Mesenchymal stem cell (in vitro differentiated cells and primary cell): ENCODE measurements at regions not wholly inside any gene's neighbourhood (a gene's known extent, or its start where the extent isn't known, plus 50 kb on each side); places are given as distances from the start of the nearest gene placed in this dataset.
A peak's percentile ranks its signal among the peaks of the same experiment; 100 is the strongest.
"Not testable (repeated sequence)": the region's sequence is repeated elsewhere in the genome, so short reads cannot be mapped to it uniquely, and the experiment has no call there.

Experiments
- DNase-seq: peaks from one replicate; pipeline ENCODE4 v3.0.0-alpha.2; 2013
- H2AFZ ChIP-seq: one replicate; pipeline ENCODE4 v1.6.1; 2013; ENCODE audit warnings: low read depth, mild to moderate bottlenecking, control low read depth, inconsistent platforms, low read length, moderate library complexity
- H2AK5ac ChIP-seq: 2 replicates; pipeline ENCODE4 v1.6.1; 2013; ENCODE audit warnings: low read length, moderate library complexity, mild to moderate bottlenecking, inconsistent platforms; ENCODE audit not compliant: severe bottlenecking
- H2BK120ac ChIP-seq: one replicate; pipeline ENCODE4 v1.6.1; 2013; ENCODE audit warnings: low read depth, mild to moderate bottlenecking, inconsistent platforms, low read length, moderate library complexity
- H2BK12ac ChIP-seq, 2 experiments: one replicate each; pipeline ENCODE4 v1.6.1; 2013; ENCODE audit warnings: inconsistent platforms in 2 of 2, low read length in 2 of 2, mild to moderate bottlenecking in 2 of 2, moderate library complexity in 2 of 2, control low read depth in 1 of 2
- H2BK15ac ChIP-seq: one replicate; pipeline ENCODE4 v1.6.1; 2013; ENCODE audit warnings: mild to moderate bottlenecking, low read depth, inconsistent platforms; ENCODE audit not compliant: poor library complexity, severe bottlenecking
- H2BK5ac ChIP-seq: 2 replicates; pipeline ENCODE4 v1.6.1; 2013; ENCODE audit warnings: low read depth, mild to moderate bottlenecking, low read length, control low read depth, inconsistent platforms; ENCODE audit not compliant: poor library complexity, severe bottlenecking
- H3K14ac ChIP-seq, 2 experiments: one replicate each; pipeline ENCODE4 v1.6.1; 2013; ENCODE audit warnings: inconsistent platforms in 2 of 2, low read length in 2 of 2, control low read depth in 1 of 2, mild to moderate bottlenecking in 1 of 2, moderate library complexity in 1 of 2
- H3K18ac ChIP-seq, 2 experiments: one replicate each; pipeline ENCODE4 v1.6.1; 2013; ENCODE audit warnings: inconsistent platforms in 2 of 2, low read length in 2 of 2, control low read depth in 1 of 2, low read depth in 1 of 2, mild to moderate bottlenecking in 1 of 2
- H3K23ac ChIP-seq, 2 experiments: one replicate each; pipeline ENCODE4 v1.6.1; 2013; ENCODE audit warnings: inconsistent platforms in 2 of 2, low read length in 2 of 2, mild to moderate bottlenecking in 2 of 2, moderate library complexity in 2 of 2, control low read depth in 1 of 2
- H3K27ac ChIP-seq: 2 replicates; pipeline ENCODE4 v1.5.1; 2013; ENCODE audit warnings: mild to moderate bottlenecking, moderate library complexity, low read length, control low read depth, inconsistent platforms; ENCODE audit not compliant: poor library complexity, severe bottlenecking
- H3K27me3 ChIP-seq, 2 experiments: 2 replicates each; pipeline versions ENCODE4 v1.6.1 to v1.7.0; 2013; ENCODE audit warnings: low read length in 2 of 2, mild to moderate bottlenecking in 2 of 2, moderate library complexity in 2 of 2, control low read depth in 1 of 2, inconsistent platforms in 1 of 2; ENCODE audit not compliant: control insufficient read depth in 1 of 2, insufficient read depth in 1 of 2
- H3K36me3 ChIP-seq, 2 experiments: 2 replicates each; pipeline versions ENCODE4 v1.6.1 to v1.7.0; 2013; ENCODE audit warnings: low read length in 2 of 2, control low read depth in 1 of 2, inconsistent platforms in 1 of 2, low read depth in 1 of 2, mild to moderate bottlenecking in 1 of 2; ENCODE audit not compliant: insufficient read depth in 2 of 2, control insufficient read depth in 1 of 2
- H3K4ac ChIP-seq, 2 experiments: one replicate each; pipeline ENCODE4 v1.6.1; 2013; ENCODE audit warnings: inconsistent platforms in 2 of 2, low read length in 2 of 2, mild to moderate bottlenecking in 2 of 2, moderate library complexity in 2 of 2, control low read depth in 1 of 2, low read depth in 1 of 2
- H3K4me1 ChIP-seq: 2 replicates; pipeline ENCODE4 v1.6.1; 2013; ENCODE audit warnings: low read depth, low read length, control low read depth; ENCODE audit not compliant: control insufficient read depth, insufficient read depth
- H3K4me2 ChIP-seq: 2 replicates; pipeline ENCODE4 v1.6.1; 2013; ENCODE audit warnings: low read length, mild to moderate bottlenecking, inconsistent platforms; ENCODE audit not compliant: poor library complexity, severe bottlenecking
- H3K4me3 ChIP-seq, 2 experiments: 2 replicates each; pipeline versions ENCODE4 v1.5.1 to v1.7.0; 2013; ENCODE audit warnings: low read length in 2 of 2, mild to moderate bottlenecking in 2 of 2, control low read depth in 1 of 2, low read depth in 1 of 2; ENCODE audit not compliant: insufficient read depth in 1 of 2
- H3K79me1 ChIP-seq: replicated peaks from 2 replicates; pipeline ENCODE4 v1.6.1; 2013; ENCODE audit warnings: mild to moderate bottlenecking, control low read depth, low read length, inconsistent platforms; ENCODE audit not compliant: poor library complexity, severe bottlenecking
- H3K9ac ChIP-seq: 2 replicates; pipeline ENCODE4 v1.7.0; 2013; ENCODE audit warnings: mild to moderate bottlenecking, low read length, moderate library complexity
- H3K9me3 ChIP-seq: 2 replicates; pipeline ENCODE4 v1.7.0; 2013; ENCODE audit warnings: mild to moderate bottlenecking, low read length; ENCODE audit not compliant: control insufficient read depth
- H4K8ac ChIP-seq: one replicate; pipeline ENCODE4 v1.6.1; 2013; ENCODE audit warnings: inconsistent platforms, mild to moderate bottlenecking, low read length, moderate library complexity
- H4K91ac ChIP-seq: one replicate; pipeline ENCODE4 v1.6.1; 2013; ENCODE audit warnings: mild to moderate bottlenecking, low read length, inconsistent platforms
- WGBS: methylation state at CpG from one replicate; pipeline ENCODE4 v1.1.7; 2013; ENCODE audit warnings: mixed read lengths; 5-methylcytosine and 5-hydroxymethylcytosine counted together

DNA sequence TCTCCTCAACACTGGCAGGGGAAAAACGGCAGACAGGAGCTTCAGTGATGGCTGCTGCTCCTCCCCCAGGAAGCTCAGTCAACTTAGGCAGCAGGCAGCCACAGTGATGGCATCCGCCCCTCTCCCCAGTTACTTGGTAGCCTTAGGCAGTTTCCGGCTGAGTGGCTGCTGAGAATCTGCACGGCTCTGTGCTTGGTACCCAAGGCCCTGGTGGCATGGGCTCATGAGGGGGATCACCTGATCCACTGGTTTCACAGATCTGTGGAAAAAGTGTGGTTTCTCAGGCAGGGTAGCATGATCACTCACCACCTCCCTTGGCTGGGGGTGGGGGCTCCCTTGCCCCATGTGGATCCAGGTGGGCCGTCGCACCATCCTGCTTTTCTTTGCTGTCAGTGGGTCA, 244.6 kb upstream of the MDGA2 start:
- H3K27ac ChIP-seq = no peak overlapping the region
- no peaks in the 10 kb centered on the region for H3K27me3 ChIP-seq
- H3K14ac ChIP-seq = no peak overlapping the region
- H3K4ac ChIP-seq = no peak overlapping the region
- no peak overlapping the region for H2BK120ac ChIP-seq
- DNase-seq = no peak
- no peak overlapping the region for H2BK12ac ChIP-seq
- H2BK15ac ChIP-seq = no peak overlapping the region
- H3K18ac ChIP-seq = no peak overlapping the region
- no peak overlapping the region for H3K4me2 ChIP-seq
- H3K36me3 ChIP-seq = no peaks in the 10 kb centered on the region
- H3K4me1 ChIP-seq = no peaks in the 10 kb centered on the region
- peaks cover 5% of the 10 kb centered on the region for H3K9me3 ChIP-seq
- 86% methylated on average over 6 of the region's 6 CpGs for WGBS
- no peak overlapping the region for H3K4me3 ChIP-seq
- no peak overlapping the region for H2BK5ac ChIP-seq
- no peak overlapping the region for H3K23ac ChIP-seq
- no peak overlapping the region for H4K91ac ChIP-seq
- no peak overlapping the region for H4K8ac ChIP-seq
- H3K9ac ChIP-seq = no peak overlapping the region
- H3K79me1 ChIP-seq = no peaks in the 10 kb centered on the region
- no peak overlapping the region for H2AK5ac ChIP-seq
- no peak overlapping the region for H2AFZ ChIP-seq

- no peak overlapping the region for H3K18ac ChIP-seq
- no peak overlapping the region for H3K14ac ChIP-seq
- H2AK5ac ChIP-seq = no peak overlapping the region
- H3K36me3 ChIP-seq = no peaks in the 10 kb centered on the region
- H4K91ac ChIP-seq = peak overlapping the region; percentile 50
- no peak overlapping the region for H3K4me3 ChIP-seq
- no peak overlapping the region for H2BK12ac ChIP-seq
- H3K4ac ChIP-seq = no peak overlapping the region
- H2BK120ac ChIP-seq = no peak overlapping the region
- no peak for DNase-seq
- no peak overlapping the region for H3K4me2 ChIP-seq
- H3K27ac ChIP-seq = no peak overlapping the region
- H3K4me1 ChIP-seq = no peaks in the 10 kb centered on the region
- H3K27me3 ChIP-seq = no peaks in the 10 kb centered on the region
- H4K8ac ChIP-seq = no peak overlapping the region
- no peaks in the 10 kb centered on the region for H3K79me1 ChIP-seq
- no peak overlapping the region for H2AFZ ChIP-seq
- 97% methylated on average over 8 of the region's 8 CpGs for WGBS
- H3K9ac ChIP-seq = no peak overlapping the region
- H3K9me3 ChIP-seq = peaks cover 5% of the 10 kb centered on the region
- no peak overlapping the region for H2BK5ac ChIP-seq
- H3K23ac ChIP-seq = peak overlapping the region in 1 of 2 experiments; percentile 3
- H2BK15ac ChIP-seq = no peak overlapping the region
Measured at GRCh38 chr14:47919334-47919846, 244.0 kb upstream of the MDGA2 start.

DNA sequence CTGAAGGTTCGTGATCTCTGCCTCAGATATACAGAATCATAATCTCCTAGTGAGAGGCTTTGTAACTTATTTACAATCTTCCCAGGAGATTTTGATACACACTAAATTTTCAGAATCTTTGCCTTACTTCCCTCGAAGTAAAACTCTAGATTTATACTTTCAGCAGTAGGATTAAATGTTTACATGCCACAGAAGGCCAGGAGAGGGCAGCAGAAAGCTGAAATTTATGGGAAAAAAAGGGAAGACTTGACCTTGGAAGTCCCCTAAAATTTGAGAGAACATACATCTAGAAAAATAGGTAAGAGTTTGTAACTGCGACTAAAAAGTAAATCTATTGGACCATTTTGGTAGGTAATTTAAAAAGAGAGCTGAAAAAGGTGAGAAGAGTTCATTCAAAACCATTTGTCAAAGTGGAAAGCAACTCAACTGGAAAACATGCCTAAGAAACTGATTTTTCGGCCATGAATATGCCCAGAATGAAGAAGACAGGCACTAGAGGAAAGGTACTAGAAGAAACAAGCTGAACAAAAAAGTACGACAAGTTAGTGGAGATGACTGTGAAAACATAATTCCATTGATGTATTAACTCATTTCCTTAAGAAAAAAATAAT, 242.0 kb upstream of the MDGA2 start:
- Histone ChIP-seq H2BK120ac (no peak overlapping the region), H3K18ac (no peak overlapping the region), H3K4me1 (no peaks in the 10 kb centered on the region), H3K4me2 (no peak overlapping the region), H2BK5ac (no peak overlapping the region), H4K8ac (no peak overlapping the region), H2AFZ (no peak overlapping the region), H2AK5ac (no peak overlapping the region), H2BK15ac (no peak overlapping the region), H3K14ac (no peak overlapping the region), H3K27me3 (no peaks in the 10 kb centered on the region), H2BK12ac (no peak overlapping the region), H3K4me3 (no peak overlapping the region), H3K27ac (no peak overlapping the region), H3K9ac (no peak overlapping the region), H3K79me1 (no peaks in the 10 kb centered on the region), H3K36me3 (no peaks in the 10 kb centered on the region), H3K9me3 (no peaks in the 10 kb centered on the region), H4K91ac (no peak overlapping the region), H3K4ac (no peak overlapping the region), H3K23ac (no peak overlapping the region)
- WGBS = 66% methylated on average over 3 of the region's 5 CpGs
- DNase-seq = peak; percentile 61

- H2BK12ac ChIP-seq, H3K9ac ChIP-seq: not testable (repeated sequence)
- 99% methylated on average over 16 of the region's 25 CpGs for WGBS
Measured at GRCh38 chr14:47901141-47901540, 225.7 kb upstream of the MDGA2 start.

More at GRCh38 chr14:47901141-47901540, 225.7 kb upstream of the MDGA2 start:
- not testable (repeated sequence) for H3K4me3 ChIP-seq, H4K91ac ChIP-seq, H3K14ac ChIP-seq, H3K4me1 ChIP-seq, H3K27me3 ChIP-seq, H2BK5ac ChIP-seq, H2AFZ ChIP-seq, H3K4me2 ChIP-seq, H3K18ac ChIP-seq, H3K23ac ChIP-seq, DNase-seq, H2BK120ac ChIP-seq, H3K27ac ChIP-seq, H4K8ac ChIP-seq, H3K79me1 ChIP-seq, H2BK15ac ChIP-seq, H3K4ac ChIP-seq, H3K36me3 ChIP-seq, H2AK5ac ChIP-seq
- peaks cover 12% of the 10 kb centered on the region for H3K9me3 ChIP-seq
